ENCODE measurements at regions not wholly inside any gene's neighbourhood (a gene's known extent, or its start where the extent isn't known, plus 50 kb on each side); places are given as distances from the start of the nearest gene placed in this dataset.
A peak's percentile ranks its signal among the peaks of the same experiment; 100 is the strongest.

- DNase-seq (ENCODE audit: low read depth) = peak; percentile 14
Measured at GRCh38 chr14:22039938-22040780, 366.5 kb upstream of the OR4E1 start.

GRCh38 chr14:22036541-22037239 is 363.1 kb upstream of the OR4E1 start:
- DNase-seq (ENCODE audit: low read depth) = no peak

- DNase-seq (ENCODE audit: low read depth) = no peak
Measured at GRCh38 chr14:22026527-22026926, 352.9 kb upstream of the OR4E1 start.

- DNase-seq (ENCODE audit: low read depth) = no peak
Measured at GRCh38 chr14:22025879-22026278, 352.3 kb upstream of the OR4E1 start.

GRCh38 chr14:22024137-22024536 is 350.5 kb upstream of the OR4E1 start:
- DNase-seq (ENCODE audit: low read depth) = no peak

- DNase-seq (ENCODE audit: low read depth) = no peak
Measured at GRCh38 chr14:22018890-22019289, 345.3 kb upstream of the OR4E1 start.

GRCh38 chr14:22012452-22012851 is 338.8 kb upstream of the OR4E1 start:
- no peak for DNase-seq (ENCODE audit: low read depth)

- no peak for DNase-seq (ENCODE audit: low read depth)
Measured at GRCh38 chr14:22011253-22011642, 337.6 kb upstream of the OR4E1 start.

- DNase-seq (ENCODE audit: low read depth) = no peak
Measured at GRCh38 chr14:22010545-22011252, 337.1 kb upstream of the OR4E1 start.

- no peak for DNase-seq (ENCODE audit: low read depth)
Measured at GRCh38 chr14:22008766-22009165, 335.1 kb upstream of the OR4E1 start.

- no peak for DNase-seq (ENCODE audit: low read depth)
Measured at GRCh38 chr14:22007784-22008412, 334.3 kb upstream of the OR4E1 start.

- DNase-seq (ENCODE audit: low read depth) = no peak
Measured at GRCh38 chr14:22007363-22007762, 333.7 kb upstream of the OR4E1 start.

GRCh38 chr14:22003461-22003860 is 329.8 kb upstream of the OR4E1 start:
- no peak for DNase-seq (ENCODE audit: low read depth)

- DNase-seq (ENCODE audit: low read depth) = peak; percentile 51
Measured at GRCh38 chr14:22002860-22003284, 329.3 kb upstream of the OR4E1 start.

GRCh38 chr14:21999402-21999801 is 325.8 kb upstream of the OR4E1 start:
- no peak for DNase-seq (ENCODE audit: low read depth)

GRCh38 chr14:21997300-21997699 is 323.7 kb upstream of the OR4E1 start:
- DNase-seq (ENCODE audit: low read depth) = no peak

- DNase-seq (ENCODE audit: low read depth) = no peak
Measured at GRCh38 chr14:21995332-21995731, 321.7 kb upstream of the OR4E1 start.

GRCh38 chr14:21993837-21994236 is 320.2 kb upstream of the OR4E1 start:
- no peak for DNase-seq (ENCODE audit: low read depth)

GRCh38 chr14:21993070-21993469 is 319.5 kb upstream of the OR4E1 start:
- DNase-seq (ENCODE audit: low read depth) = no peak

GRCh38 chr14:21991130-21991529 is 317.5 kb upstream of the OR4E1 start:
- DNase-seq (ENCODE audit: low read depth) = no peak

- DNase-seq (ENCODE audit: low read depth) = no peak
Measured at GRCh38 chr14:21990116-21990515, 316.5 kb upstream of the OR4E1 start.

GRCh38 chr14:21989090-21989489 is 315.5 kb upstream of the OR4E1 start:
- no peak for DNase-seq (ENCODE audit: low read depth)

Data from activated T-cell treated with anti-CD3 and anti-CD28 coated beads for 1 hour (primary cell).